GM12878 (cell line): ENCODE measurements at regions not wholly inside any gene's neighbourhood (a gene's known extent, or its start where the extent isn't known, plus 50 kb on each side); places are given as distances from the start of the nearest gene placed in this dataset.

ENCODE experiments used
- ATAC-seq: fragments of 200-7000 bp; cut with Tn5 transposase; 3 replicates; pipeline ENCODE4 v1.9.1; 2020; ENCODE audit warnings: mild to moderate bottlenecking, moderate library complexity
- BruUV-seq: library from RNA; stranded (reverse); fragments of 400-500 nt; replicated peaks from 2 replicates; lab custom pipeline; 2021; lab: Mats Ljungman, UMichigan
- CTCF ChIA-PET: fragments of 300-600 bp; sonication (Branson Sonifier 250); formaldehyde crosslinking; extraction: SDS; loops from one replicate; lab custom pipeline; 2021; ENCODE audit warnings: inconsistent platforms; lab: Yijun Ruan, JAX
- POLR2A ChIA-PET: fragments of 350-600 bp; formaldehyde crosslinking; extraction: SDS; loops from one replicate; lab custom pipeline; 2021; ENCODE audit warnings: inconsistent platforms; lab: Charles Lee
- RAD21 ChIA-PET: fragments of 300-600 bp; sonication (Branson Sonifier 250); formaldehyde crosslinking; loops from one replicate; lab custom pipeline; 2023; ENCODE audit warnings: antibody characterized with exemption; ENCODE audit not compliant: unreplicated experiment; lab: Charles Lee
- SMC1A ChIA-PET: fragments of 300-600 bp; sonication (Branson Sonifier 250); formaldehyde crosslinking; loops from one replicate; lab custom pipeline; 2023; ENCODE audit not compliant: unreplicated experiment, uncharacterized antibody; lab: Charles Lee
- DNase-seq: peaks from one replicate; pipeline ENCODE4 v3.0.0-alpha.2; 2011; ENCODE audit warnings: low read depth, low spot score
- FAIRE-seq: peaks from 3 replicates; lab custom pipeline; 2011; peaks lifted over from hg19 to GRCh38; lab: Jason Lieb, UNC
- H2AFZ ChIP-seq: 2 replicates; pipeline ENCODE4 v1.6.0; 2011; ENCODE audit warnings: low read depth, low read length, control low read depth; ENCODE audit not compliant: control insufficient read depth
- H3K27ac ChIP-seq: 2 replicates; pipeline ENCODE4 v1.5.1; 2011; ENCODE audit warnings: control low read depth; ENCODE audit not compliant: control insufficient read depth, insufficient read depth
- H3K27me3 ChIP-seq, 2 experiments: replicated peaks in 1 of 2; 2 replicates each; pipeline versions ENCODE4 v1.6.0 to v1.6.1; 2011; ENCODE audit warnings: low read length in 1 of 2; ENCODE audit not compliant: control insufficient read depth in 2 of 2, insufficient read depth in 2 of 2
- H3K36me3 ChIP-seq, 2 experiments: 2 replicates each; pipeline ENCODE4 v1.5.1; 2011; ENCODE audit warnings: low read length in 1 of 2; ENCODE audit not compliant: control insufficient read depth in 2 of 2, insufficient read depth in 2 of 2
- H3K4me1 ChIP-seq: 2 replicates; pipeline ENCODE4 v1.6.1; 2011; ENCODE audit warnings: mild to moderate bottlenecking, low read length, moderate library complexity, mixed read lengths; ENCODE audit not compliant: control insufficient read depth, insufficient read depth
- H3K4me2 ChIP-seq: 2 replicates; pipeline ENCODE4 v1.6.0; 2011; ENCODE audit warnings: control low read depth; ENCODE audit not compliant: control insufficient read depth, insufficient read depth
- H3K4me3 ChIP-seq: fragments of 200-600 bp; sonication (generic); 2 replicates; pipeline ENCODE4 v1.5.1; 2016
- H3K79me2 ChIP-seq: 2 replicates; pipeline ENCODE4 v1.6.0; 2011; ENCODE audit warnings: low read length; ENCODE audit not compliant: control insufficient read depth, insufficient read depth
- H3K9ac ChIP-seq: 2 replicates; pipeline ENCODE4 v1.8.0; 2011; ENCODE audit warnings: low read length, control low read depth, mixed read lengths; ENCODE audit not compliant: control insufficient read depth, insufficient read depth
- H3K9me3 ChIP-seq: replicated peaks from 3 replicates; pipeline ENCODE4 v1.5.1; 2011; ENCODE audit warnings: mild to moderate bottlenecking, low read length; ENCODE audit not compliant: control insufficient read depth, insufficient read depth
- H4K20me1 ChIP-seq: 2 replicates; pipeline ENCODE4 v1.6.0; 2011; ENCODE audit not compliant: control insufficient read depth, insufficient read depth
- ATF3 ChIP-seq: IDR thresholded peaks from 2 replicates; pipeline ENCODE4 v1.6.1; 2011; ENCODE audit warnings: low read depth, mild to moderate bottlenecking, low read length, moderate library complexity, borderline replicate concordance; ENCODE audit errors: extremely low read depth
- ESRRA ChIP-seq: IDR thresholded peaks from 2 replicates; pipeline ENCODE4 v1.6.1; 2012; ENCODE audit warnings: mild to moderate bottlenecking, low read length, improper control_type of control experiment
- EZH2 ChIP-seq: IDR thresholded peaks from 2 replicates; pipeline ENCODE4 v1.6.1; 2012; ENCODE audit warnings: low read depth, mild to moderate bottlenecking, control low read depth, inconsistent platforms, low read length, borderline replicate concordance; ENCODE audit not compliant: control insufficient read depth
- GATAD2B ChIP-seq: fragments of 450-650 bp; conservative IDR thresholded peaks from 2 replicates; pipeline ENCODE4 v1.6.1; 2017; ENCODE audit warnings: low read depth, mild to moderate bottlenecking, moderate library complexity
- HSF1 ChIP-seq: fragments of 150-350 bp; IDR thresholded peaks from 2 replicates; pipeline ENCODE4 v1.6.1; 2014; ENCODE audit warnings: mild to moderate bottlenecking, low read depth, low read length
- IRF3 ChIP-seq: fragments of 450-650 bp; IDR thresholded peaks from 2 replicates; pipeline ENCODE4 v1.6.1; 2014; ENCODE audit warnings: mild to moderate bottlenecking
- JUNB ChIP-seq: IDR thresholded peaks from 2 replicates; pipeline ENCODE4 v1.6.1; 2016; ENCODE audit warnings: antibody characterized with exemption, mild to moderate bottlenecking
- MTA2 ChIP-seq: fragments of 450-650 bp; IDR thresholded peaks from 2 replicates; pipeline ENCODE4 v1.6.1; 2016; ENCODE audit warnings: low read depth, mild to moderate bottlenecking, moderate library complexity
- NBN ChIP-seq: fragments of 450-650 bp; IDR thresholded peaks from 2 replicates; pipeline ENCODE4 v1.6.1; 2016
- NFYB ChIP-seq: IDR thresholded peaks from 2 replicates; pipeline ENCODE4 v1.6.1; 2011; ENCODE audit warnings: low read depth, mild to moderate bottlenecking, low read length, improper control_type of control experiment, moderate library complexity; ENCODE audit not compliant: insufficient read depth
- POU2F2 ChIP-seq: IDR thresholded peaks from 3 replicates; pipeline ENCODE4 v1.6.1; 2011; ENCODE audit warnings: low read depth, mild to moderate bottlenecking, low read length, borderline replicate concordance
- RAD21 ChIP-seq: IDR thresholded peaks from 2 replicates; pipeline ENCODE4 v1.6.1; 2011; ENCODE audit warnings: mild to moderate bottlenecking, low read depth, low read length, moderate library complexity; ENCODE audit not compliant: insufficient read depth
- SMAD5 ChIP-seq: IDR thresholded peaks from 2 replicates; pipeline ENCODE4 v1.6.1; 2016; ENCODE audit warnings: antibody characterized with exemption, low read depth
- TCF7 ChIP-seq: IDR thresholded peaks from 2 replicates; pipeline ENCODE4 v1.6.1; 2014; ENCODE audit warnings: antibody characterized with exemption, borderline replicate concordance
- YBX1 ChIP-seq: fragments of 450-650 bp; IDR thresholded peaks from 2 replicates; pipeline ENCODE4 v1.6.1; 2016; ENCODE audit warnings: antibody characterized with exemption
- WGBS: methylation state at CpG from one replicate; pipeline ENCODE4 v1.1.6; 2016; ENCODE audit warnings: low lambda C conversion rate; ENCODE audit not compliant: insufficient replicate concordance, insufficient coverage; ENCODE audit errors: missing lambda C conversion rate; 5-methylcytosine and 5-hydroxymethylcytosine counted together
- in situ Hi-C: fragments of 300-500 bp; cut with MboI; formaldehyde crosslinking; loops from 9 replicates; pipeline ENCODE4 v1.14.3; 2018; ENCODE audit warnings: mixed read lengths
- intact Hi-C: fragments of 100-400 bp; cut with micrococcal nuclease; formaldehyde crosslinking; loops from one replicate; pipeline ENCODE4 v1.14.2; 2022; ENCODE audit not compliant: unreplicated experiment

GRCh38 chr2:146312899-146313298 is 1531.9 kb upstream of the ACVR2A start:
- RAD21 ChIA-PET: interaction anchor here (0.6 to 1.8 kb wide), 6 partner anchors 12 to 266 kb away, joined by 3 to 4 read pairs (median 4); no protein-coding TSS in a partner anchor
- no peaks in the 10 kb centered on the region for H3K36me3 ChIP-seq
- FAIRE-seq: no peak
- TF ChIP-seq EZH2: no peak
- TF ChIP-seq POU2F2: no peak
- TF ChIP-seq RAD21: peak; percentile 30; the same call in 1 of the 2 replicates
- TF ChIP-seq SMAD5: no peak
- TF ChIP-seq, all 136 proteins: peak for 1
- CTCF ChIA-PET: interaction anchor here (0.6 to 2.2 kb wide), 12 partner anchors 8 to 833 kb away, joined by 3 to 10 read pairs (median 3); no protein-coding TSS in a partner anchor
- H3K4me2 ChIP-seq: no peak overlapping the region
- no peaks in the 10 kb centered on the region for H3K9me3 ChIP-seq
- in situ Hi-C loops: no loop called here
- intact Hi-C loops: loop anchor here (5.0 to 10.0 kb wide), 2 partner anchors 86 to 268 kb away; no protein-coding TSS in a partner anchor
- H3K4me3 ChIP-seq: no peak overlapping the region
- SMC1A ChIA-PET: interaction anchor here (0.6 to 2.2 kb wide), 10 partner anchors 11 to 560 kb away, joined by 3 to 7 read pairs (median 4); no protein-coding TSS in a partner anchor
- H3K27ac ChIP-seq: no peak overlapping the region
- peak; percentile 45; the same call in 2 of the 3 replicates for ATAC-seq
- H3K79me2 ChIP-seq: no peaks in the 10 kb centered on the region
- POLR2A ChIA-PET: no interaction called here
- H2AFZ ChIP-seq: no peak overlapping the region
- 0% methylated on average over 2 of the region's 2 CpGs for WGBS
- no peaks in the 10 kb centered on the region for H4K20me1 ChIP-seq
- no peak for DNase-seq
- no TSS peak for BruUV-seq
- no peak overlapping the region for H3K9ac ChIP-seq
- no peaks in the 10 kb centered on the region for H3K4me1 ChIP-seq
- H3K27me3 ChIP-seq: no peaks in the 10 kb centered on the region

GRCh38 chr2:146305164-146305563 is 1539.7 kb upstream of the ACVR2A start:
- ATAC-seq (no peak), DNase-seq (no peak), FAIRE-seq (no peak)
- ChIA-PET POLR2A (no interaction called here), SMC1A (no interaction called here), CTCF (interaction anchor here (1.0 kb wide), 2 partner anchors 8 to 10 kb away, joined by 3 read pairs; no protein-coding TSS in a partner anchor), RAD21 (no interaction called here)
- Histone ChIP-seq H3K9ac (no peak overlapping the region), H3K27me3 (no peaks in the 10 kb centered on the region), H3K9me3 (no peaks in the 10 kb centered on the region), H2AFZ (no peak overlapping the region), H4K20me1 (no peaks in the 10 kb centered on the region), H3K36me3 (no peaks in the 10 kb centered on the region), H3K4me3 (no peak overlapping the region), H3K79me2 (no peaks in the 10 kb centered on the region), H3K4me1 (no peaks in the 10 kb centered on the region), H3K27ac (no peak overlapping the region), H3K4me2 (no peak overlapping the region)
- BruUV-seq: no TSS peak
- intact Hi-C loops (no loop called here), in situ Hi-C loops (no loop called here)
- WGBS: 56% methylated on average over 3 of the region's 3 CpGs
- TF ChIP-seq ESRRA (no peak), ATF3 (no peak), JUNB (no peak), MTA2 (no peak), NFYB (no peak), TCF7 (no peak), IRF3 (no peak), YBX1 (no peak), NBN (no peak), HSF1 (no peak), GATAD2B (no peak)
